ENCODE measurements at regions not wholly inside any gene's neighbourhood (a gene's known extent, or its start where the extent isn't known, plus 50 kb on each side); places are given as distances from the start of the nearest gene placed in this dataset.

- ChIA-PET CTCF (no interaction called here), POLR2A (no interaction called here)
- DNase-seq (ENCODE audit: extremely low spot score), result no peak
- TF ChIP-seq FOXM1 (IDR thresholded peaks at IDR 0.05; ENCODE audit: borderline replicate concordance) (no peak), ARNT (IDR thresholded peaks at IDR 0.05) (no peak), ELF4 (IDR thresholded peaks at IDR 0.05) (no peak), SUZ12 (IDR thresholded peaks at IDR 0.05) (no peak), NFRKB (IDR thresholded peaks at IDR 0.05) (no peak), FOXA1 (IDR thresholded peaks at IDR 0.05) (no peak), TARDBP (IDR thresholded peaks at IDR 0.05) (no peak), LEF1 (IDR thresholded peaks at IDR 0.05; ENCODE audit: borderline replicate concordance) (no peak), BHLHE40 (IDR thresholded peaks at IDR 0.05; ENCODE audit: borderline replicate concordance) (no peak), ZNF384 (IDR thresholded peaks at IDR 0.05) (no peak), SP1 (IDR thresholded peaks at IDR 0.05) (no peak), FOXK2 (IDR thresholded peaks at IDR 0.05) (no peak), PKNOX1 (IDR thresholded peaks at IDR 0.05) (no peak), L3MBTL2 (conservative IDR thresholded peaks at IDR 0.05) (no peak), CTBP1 (IDR thresholded peaks at IDR 0.05; ENCODE audit: borderline replicate concordance) (no peak)
Measured at GRCh38 chr1:191457889-191458288, 700.4 kb upstream of the RGS18 start.

GRCh38 chr1:191460234-191460633 lies 698.0 kb upstream of the RGS18 start:
- ChIA-PET CTCF (no interaction called here), POLR2A (interaction anchor here (0.5 kb wide), 1 partner anchor 600 kb away, joined by 3 read pairs; no protein-coding TSS in a partner anchor)
- no peak for TF ChIP-seq LEF1 (IDR thresholded peaks at IDR 0.05; ENCODE audit: borderline replicate concordance)
- no peak for TF ChIP-seq PKNOX1 (IDR thresholded peaks at IDR 0.05)
- TF ChIP-seq ZNF384 (IDR thresholded peaks at IDR 0.05), result no peak
- TF ChIP-seq HDGF (IDR thresholded peaks at IDR 0.05; ENCODE audit: borderline replicate concordance), result no peak
- TF ChIP-seq BHLHE40 (IDR thresholded peaks at IDR 0.05; ENCODE audit: borderline replicate concordance), result no peak
- no peak for TF ChIP-seq ELF4 (IDR thresholded peaks at IDR 0.05)
- TF ChIP-seq NFRKB (IDR thresholded peaks at IDR 0.05), result no peak
- no peak for TF ChIP-seq SUZ12 (IDR thresholded peaks at IDR 0.05)
- TF ChIP-seq L3MBTL2 (conservative IDR thresholded peaks at IDR 0.05), result no peak
- no peak for TF ChIP-seq TARDBP (IDR thresholded peaks at IDR 0.05)
- TF ChIP-seq FOXA1 (IDR thresholded peaks at IDR 0.05), result no peak
- no peak for DNase-seq (ENCODE audit: extremely low spot score)

GRCh38 chr1:191483988-191484387 lies 674.3 kb upstream of the RGS18 start:
- ChIA-PET POLR2A (no interaction called here), CTCF (no interaction called here)
- TF ChIP-seq FOXK2 (IDR thresholded peaks at IDR 0.05), result no peak
- TF ChIP-seq BHLHE40 (IDR thresholded peaks at IDR 0.05; ENCODE audit: borderline replicate concordance), result no peak
- TF ChIP-seq FOXM1 (IDR thresholded peaks at IDR 0.05; ENCODE audit: borderline replicate concordance), result no peak
- TF ChIP-seq HDGF (IDR thresholded peaks at IDR 0.05; ENCODE audit: borderline replicate concordance), result no peak
- TF ChIP-seq SUZ12 (IDR thresholded peaks at IDR 0.05), result no peak
- no peak for TF ChIP-seq PKNOX1 (IDR thresholded peaks at IDR 0.05)
- no peak for TF ChIP-seq SP1 (IDR thresholded peaks at IDR 0.05)
- no peak for TF ChIP-seq ZNF384 (IDR thresholded peaks at IDR 0.05)
- DNase-seq (ENCODE audit: extremely low spot score), result no peak

- POLR2A ChIA-PET, result no interaction called here
- DNase-seq (ENCODE audit: extremely low spot score), result no peak
- TF ChIP-seq PKNOX1 (IDR thresholded peaks at IDR 0.05) (no peak), NFRKB (IDR thresholded peaks at IDR 0.05) (no peak), ELF4 (IDR thresholded peaks at IDR 0.05) (no peak), ARNT (IDR thresholded peaks at IDR 0.05) (no peak), TARDBP (IDR thresholded peaks at IDR 0.05) (no peak), SP1 (IDR thresholded peaks at IDR 0.05) (no peak)
Measured at GRCh38 chr1:191490303-191490702, 668.0 kb upstream of the RGS18 start.

GRCh38 chr1:191495040-191495439 lies 663.2 kb upstream of the RGS18 start:
- ChIA-PET POLR2A (no interaction called here), CTCF (no interaction called here)
- DNase-seq (ENCODE audit: extremely low spot score), result no peak
- TF ChIP-seq ELF4 (IDR thresholded peaks at IDR 0.05) (no peak), L3MBTL2 (conservative IDR thresholded peaks at IDR 0.05) (no peak), FOXK2 (IDR thresholded peaks at IDR 0.05) (no peak), SP1 (IDR thresholded peaks at IDR 0.05) (no peak), PKNOX1 (IDR thresholded peaks at IDR 0.05) (no peak), CTBP1 (IDR thresholded peaks at IDR 0.05; ENCODE audit: borderline replicate concordance) (no peak), LEF1 (IDR thresholded peaks at IDR 0.05; ENCODE audit: borderline replicate concordance) (no peak)

More at GRCh38 chr1:191490303-191490702, 668.0 kb upstream of the RGS18 start:
- CTCF ChIA-PET, result no interaction called here

GRCh38 chr1:191498318-191498717 lies 659.9 kb upstream of the RGS18 start:
- CTCF ChIA-PET, result no interaction called here
- POLR2A ChIA-PET, result no interaction called here
- TF ChIP-seq FOXK2 (IDR thresholded peaks at IDR 0.05) (no peak), FOXM1 (IDR thresholded peaks at IDR 0.05; ENCODE audit: borderline replicate concordance) (no peak), CTBP1 (IDR thresholded peaks at IDR 0.05; ENCODE audit: borderline replicate concordance) (no peak)
- no peak for DNase-seq (ENCODE audit: extremely low spot score)
